GDM1 (cell line): ENCODE measurements at regions not wholly inside any gene's neighbourhood (a gene's known extent, or its start where the extent isn't known, plus 50 kb on each side); places are given as distances from the start of the nearest gene placed in this dataset.
"Not testable (repeated sequence)": the region's sequence is repeated elsewhere in the genome, so short reads cannot be mapped to it uniquely, and the experiment has no call there.

Experiments
- DNase-seq: peaks from one replicate; lab custom pipeline; 2025; lab: John Stamatoyannopoulos, UW

- no peak for DNase-seq
Observed at GRCh38 chr2:144942516-144943256, 422.8 kb upstream of the ZEB2 start.

- DNase-seq, result no peak
Observed at GRCh38 chr2:144941743-144942488, 422.0 kb upstream of the ZEB2 start.

GRCh38 chr2:144939590-144939989 is 419.7 kb upstream of the ZEB2 start:
- DNase-seq, result no peak

- DNase-seq, result no peak
Observed at GRCh38 chr2:144937910-144938709, 418.2 kb upstream of the ZEB2 start.

GRCh38 chr2:144937066-144937465 is 417.1 kb upstream of the ZEB2 start:
- DNase-seq, result no peak

- no peak for DNase-seq
Observed at GRCh38 chr2:144936442-144936841, 416.5 kb upstream of the ZEB2 start.

GRCh38 chr2:144935736-144936135 is 415.8 kb upstream of the ZEB2 start:
- DNase-seq, result no peak

GRCh38 chr2:144935191-144935590 is 415.3 kb upstream of the ZEB2 start:
- DNase-seq, result no peak

- DNase-seq, result no peak
Observed at GRCh38 chr2:144931960-144932359, 412.0 kb upstream of the ZEB2 start.

- no peak for DNase-seq
Observed at GRCh38 chr2:144931480-144931879, 411.6 kb upstream of the ZEB2 start.

- no peak for DNase-seq
Observed at GRCh38 chr2:144927429-144927828, 407.5 kb upstream of the ZEB2 start.

GRCh38 chr2:144925886-144926285 is 406.0 kb upstream of the ZEB2 start:
- DNase-seq, result no peak

- no peak for DNase-seq
Observed at GRCh38 chr2:144924827-144925226, 404.9 kb upstream of the ZEB2 start.

GRCh38 chr2:144922519-144922918 is 402.6 kb upstream of the ZEB2 start:
- no peak for DNase-seq

GRCh38 chr2:144920755-144921530 is 401.0 kb upstream of the ZEB2 start:
- no peak for DNase-seq

- DNase-seq, result no peak
Observed at GRCh38 chr2:144914622-144915318, 394.9 kb upstream of the ZEB2 start.

GRCh38 chr2:144914113-144914512 is 394.2 kb upstream of the ZEB2 start:
- no peak for DNase-seq

GRCh38 chr2:144912206-144912605 is 392.3 kb upstream of the ZEB2 start:
- no peak for DNase-seq

- DNase-seq, result no peak
Observed at GRCh38 chr2:144905956-144906355, 386.0 kb upstream of the ZEB2 start.

- DNase-seq, result no peak
Observed at GRCh38 chr2:144904612-144905011, 384.7 kb upstream of the ZEB2 start.

- not testable (repeated sequence) for DNase-seq
Observed at GRCh38 chr2:144903045-144903444, 383.1 kb upstream of the ZEB2 start.
